GM23338 (cell line): ENCODE measurements at regions not wholly inside any gene's neighbourhood (a gene's known extent, or its start where the extent isn't known, plus 50 kb on each side); places are given as distances from the start of the nearest gene placed in this dataset.

Experiments
- ATAC-seq: fragments of 200-7000 bp; cut with Tn5 transposase; 3 replicates; pipeline ENCODE4 v1.9.1; 2020
- DNase-seq: peaks from one replicate; pipeline ENCODE4 v3.0.0-alpha.2; 2015; ENCODE audit warnings: low spot score
- H2AFZ ChIP-seq: fragments of 200-600 bp; sonication (generic); 2 replicates; pipeline ENCODE4 v1.8.0; 2016; ENCODE audit warnings: antibody characterized with exemption, mild to moderate bottlenecking, moderate library complexity
- H3F3A ChIP-seq: fragments of 200-600 bp; sonication (generic); replicated peaks from 2 replicates; pipeline ENCODE4 v1.8.0; 2017; ENCODE audit warnings: antibody characterized with exemption, mixed run types, low read depth
- H3K27ac ChIP-seq: fragments of 200-600 bp; sonication (generic); 2 replicates; pipeline ENCODE4 v1.6.1; 2016; ENCODE audit warnings: low read depth
- H3K27me3 ChIP-seq: fragments of 200-600 bp; sonication (generic); 2 replicates; pipeline ENCODE4 v1.8.0; 2016; ENCODE audit warnings: mild to moderate bottlenecking, mixed run types, moderate library complexity; ENCODE audit not compliant: insufficient read depth
- H3K36me3 ChIP-seq: fragments of 200-600 bp; sonication (generic); 2 replicates; pipeline ENCODE4 v1.8.0; 2016; ENCODE audit warnings: mild to moderate bottlenecking; ENCODE audit not compliant: insufficient read depth
- H3K4me1 ChIP-seq: fragments of 200-600 bp; sonication (generic); 2 replicates; pipeline ENCODE4 v1.8.0; 2016; ENCODE audit warnings: mild to moderate bottlenecking, moderate library complexity; ENCODE audit not compliant: insufficient read depth
- H3K4me2 ChIP-seq: fragments of 200-600 bp; sonication (generic); 2 replicates; pipeline ENCODE4 v1.7.1; 2017; ENCODE audit warnings: mixed run types
- H3K4me3 ChIP-seq: fragments of 200-600 bp; sonication (generic); 2 replicates; pipeline ENCODE4 v1.6.1; 2016; ENCODE audit warnings: mixed run types
- H3K79me2 ChIP-seq: fragments of 200-600 bp; sonication (generic); replicated peaks from 2 replicates; pipeline ENCODE4 v1.8.0; 2017; ENCODE audit warnings: mild to moderate bottlenecking; ENCODE audit not compliant: insufficient read depth
- H3K9me2 ChIP-seq: fragments of 200-600 bp; sonication (generic); 2 replicates; pipeline ENCODE4 v1.8.0; 2017; ENCODE audit not compliant: insufficient read depth
- H4K20me1 ChIP-seq: fragments of 200-600 bp; sonication (generic); replicated peaks from 2 replicates; pipeline ENCODE4 v1.8.0; 2017; ENCODE audit warnings: mild to moderate bottlenecking; ENCODE audit not compliant: insufficient read depth
- H3K27ac Mint-ChIP-seq: 2 replicates; pipeline ENCODE4 v1.8.0; 2020; ENCODE audit warnings: inconsistent platforms, mild to moderate bottlenecking, moderate library complexity, mixed read lengths
- H3K27me3 Mint-ChIP-seq: 3 replicates; pipeline ENCODE4 v1.8.0; 2022; ENCODE audit warnings: low read depth, mild to moderate bottlenecking, moderate library complexity, mixed read lengths, inconsistent platforms; ENCODE audit not compliant: insufficient read depth, poor library complexity
- H3K36me3 Mint-ChIP-seq: 3 replicates; pipeline ENCODE4 v1.8.0; 2021; ENCODE audit warnings: low read depth, mild to moderate bottlenecking, inconsistent platforms, moderate library complexity, mixed read lengths
- H3K4me1 Mint-ChIP-seq: 3 replicates; pipeline ENCODE4 v1.8.0; 2020; ENCODE audit warnings: mild to moderate bottlenecking, inconsistent platforms, mixed read lengths
- H3K4me3 Mint-ChIP-seq: 3 replicates; pipeline ENCODE4 v1.8.0; 2021; ENCODE audit warnings: moderate library complexity, mild to moderate bottlenecking, inconsistent platforms, mixed read lengths
- H3K9me3 Mint-ChIP-seq: 3 replicates; pipeline ENCODE4 v1.8.0; 2020; ENCODE audit warnings: moderate library complexity, mild to moderate bottlenecking, inconsistent platforms, mixed read lengths
- CREB1 ChIP-seq: fragments of 250-450 bp; sonication (Bioruptor Pico); IDR thresholded peaks from 2 replicates; pipeline ENCODE4 v1.5.0; 2020; ENCODE audit warnings: low read depth, mild to moderate bottlenecking, moderate library complexity
- EZH2 ChIP-seq: fragments of 200-600 bp; sonication (generic); IDR thresholded peaks from one replicate; pipeline ENCODE4 v1.8.0; 2017; ENCODE audit warnings: antibody characterized with exemption, mild to moderate bottlenecking, low read depth; ENCODE audit not compliant: unreplicated experiment
- EZH2phosphoT487 ChIP-seq: fragments of 200-600 bp; sonication (generic); IDR thresholded peaks from one replicate; pipeline ENCODE4 v1.8.1; 2018; ENCODE audit warnings: antibody characterized with exemption; ENCODE audit not compliant: unreplicated experiment
- JUNB ChIP-seq: IDR thresholded peaks from one replicate; pipeline ENCODE4 v1.6.1; 2016; ENCODE audit warnings: antibody characterized with exemption; ENCODE audit not compliant: unreplicated experiment
- NANOG ChIP-seq: IDR thresholded peaks from 2 replicates; pipeline ENCODE4 v1.6.1; 2016; ENCODE audit warnings: antibody characterized with exemption, borderline replicate concordance
- POLR2AphosphoS5 ChIP-seq: IDR thresholded peaks from 2 replicates; pipeline ENCODE4 v1.6.1; 2016; ENCODE audit warnings: antibody characterized with exemption, low read depth
- REST ChIP-seq: IDR thresholded peaks from one replicate; pipeline ENCODE4 v1.6.1; 2018; ENCODE audit warnings: antibody characterized with exemption; ENCODE audit not compliant: unreplicated experiment
- STAT1 ChIP-seq: IDR thresholded peaks from one replicate; pipeline ENCODE4 v1.6.1; 2016; ENCODE audit warnings: antibody characterized with exemption; ENCODE audit not compliant: unreplicated experiment
- ZNF462 ChIP-seq: fragments of 250-450 bp; sonication (Bioruptor Pico); IDR thresholded peaks from 2 replicates; pipeline ENCODE4 v1.5.0; 2020; ENCODE audit warnings: mild to moderate bottlenecking, moderate library complexity

DNA sequence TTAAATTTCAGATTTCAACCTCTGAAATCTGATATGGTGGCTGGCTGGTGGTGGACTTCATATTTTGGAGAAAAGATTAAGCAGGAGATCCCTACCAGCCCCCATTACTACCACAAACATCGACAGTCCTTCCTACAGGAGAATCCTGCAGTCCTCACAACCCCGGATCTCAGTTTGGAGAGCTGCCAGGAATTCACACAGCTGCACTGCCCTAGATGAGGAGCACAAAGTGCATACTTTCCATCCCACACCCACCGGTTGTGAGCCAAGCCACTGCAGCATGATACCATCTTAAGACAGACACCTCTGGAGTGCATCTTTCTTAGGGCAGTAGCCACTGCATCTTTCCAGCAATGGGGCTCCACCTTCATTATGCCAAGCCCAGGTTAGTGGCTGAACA lies 185.5 kb upstream of the GPR149 start (continued):
- TF ChIP-seq ZNF462 (CRISPR knock-in tag): no peak
- TF ChIP-seq CREB1 (CRISPR knock-in tag): no peak
- TF ChIP-seq EZH2phosphoT487: no peak
- TF ChIP-seq JUNB: no peak

DNA sequence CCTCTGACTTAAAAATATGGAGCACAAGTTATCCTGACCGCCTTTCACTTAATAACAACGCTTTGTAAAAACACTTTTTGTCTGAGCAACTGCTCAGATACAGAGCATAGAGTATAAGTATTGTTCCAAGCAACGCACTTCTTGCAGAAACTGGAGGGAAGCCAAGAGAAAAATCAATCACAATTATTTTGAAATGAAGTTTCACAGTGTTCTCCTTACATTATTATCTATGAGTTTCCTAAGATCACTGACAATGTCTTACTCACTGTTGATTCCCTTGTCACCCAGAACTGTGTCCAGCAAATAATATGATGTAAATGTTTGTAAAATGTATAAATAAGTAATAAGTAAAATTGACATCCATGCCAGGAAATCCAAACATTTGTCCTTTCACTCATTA lies 184.6 kb upstream of the GPR149 start:
- Mint-ChIP-seq H3K9me3 (peaks cover 8% of the 10 kb centered on the region), H3K27ac (no peak overlapping the region), H3K4me3 (no peak overlapping the region), H3K36me3 (no peaks in the 10 kb centered on the region; the same call in 2 of the 3 replicates), H3K27me3 (no peaks in the 10 kb centered on the region), H3K4me1 (no peaks in the 10 kb centered on the region; the same call in 2 of the 3 replicates)
- Histone ChIP-seq H3K4me2 (no peak overlapping the region), H4K20me1 (no peaks in the 10 kb centered on the region), H3K9me2 (peaks cover 14% of the 10 kb centered on the region; the same call in 1 of the 2 replicates), H3F3A (no peaks in the 10 kb centered on the region), H3K79me2 (no peaks in the 10 kb centered on the region), H3K4me1 (no peaks in the 10 kb centered on the region), H3K27me3 (no peaks in the 10 kb centered on the region), H3K27ac (no peak overlapping the region), H3K4me3 (no peak overlapping the region), H3K36me3 (no peaks in the 10 kb centered on the region; the same call in 1 of the 2 replicates), H2AFZ (no peak overlapping the region)
- ATAC-seq (no peak), DNase-seq (no peak)
- TF ChIP-seq REST (no peak), NANOG (no peak), JUNB (no peak), CREB1 (CRISPR knock-in tag) (no peak), STAT1 (no peak), EZH2 (no peak), POLR2AphosphoS5 (no peak)
